Adrenal gland (tissue), 5 donors: ENCODE measurements at regions not wholly inside any gene's neighbourhood (a gene's known extent, or its start where the extent isn't known, plus 50 kb on each side); places are given as distances from the start of the nearest gene placed in this dataset.

ENCODE experiments used
- CTCF ChIP-seq, 6 experiments: fragments of 450-650 bp in 4 of 6; fragments of 200-600 bp in 2 of 6; sonication (generic) in 1 of 6; IDR thresholded peaks; 1 replicate in 5 of 6; 2 replicates in 1 of 6; pipeline versions ENCODE4 v1.5.1 to v1.8.0; 2016 to 2021; ENCODE audit warnings: antibody characterized with exemption in 6 of 6, mild to moderate bottlenecking in 2 of 6, moderate library complexity in 1 of 6
- POLR2A ChIP-seq, 2 donors: fragments of 450-650 bp; IDR thresholded peaks; one replicate each; pipeline ENCODE4 v1.6.1; 2017; ENCODE audit warnings: antibody characterized with exemption in 2 of 2, mild to moderate bottlenecking in 2 of 2, moderate library complexity in 1 of 2
- donor health status: DM: no; HTN: no; CAD: no.

DNA sequence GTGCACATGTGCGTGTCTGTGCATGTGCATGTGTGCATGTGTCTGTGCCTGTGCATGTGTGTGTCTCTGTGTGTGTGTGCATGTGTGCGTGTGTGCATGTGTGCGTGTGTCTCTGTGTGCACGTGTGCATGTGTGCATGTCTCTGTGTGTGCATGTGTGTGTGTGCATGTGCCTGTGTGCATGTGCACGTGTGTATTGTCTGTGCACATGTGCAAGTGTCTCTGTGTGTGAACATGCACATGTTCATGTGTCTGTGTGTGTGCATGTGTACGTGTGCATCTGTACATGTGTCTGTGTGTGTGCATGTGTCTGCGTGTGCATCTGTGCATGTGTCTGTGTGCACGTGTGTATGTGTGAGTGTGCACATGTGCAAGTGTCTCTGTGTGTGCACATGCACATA is 277.3 kb downstream of the GALR1 start:
- TF ChIP-seq CTCF (IDR thresholded peaks at IDR 0.05) (no peak), POLR2A (IDR thresholded peaks at IDR 0.05) (no peak)
